ENCODE measurements at regions not wholly inside any gene's neighbourhood (a gene's known extent, or its start where the extent isn't known, plus 50 kb on each side); places are given as distances from the start of the nearest gene placed in this dataset.
"Not testable (repeated sequence)": the region's sequence is repeated elsewhere in the genome, so short reads cannot be mapped to it uniquely, and the experiment has no call there.

GRCh38 chr1:189764391-189765320, 713.0 kb downstream of the BRINP3 start:
- DNase-seq (ENCODE audit: low read depth): no peak

DNA sequence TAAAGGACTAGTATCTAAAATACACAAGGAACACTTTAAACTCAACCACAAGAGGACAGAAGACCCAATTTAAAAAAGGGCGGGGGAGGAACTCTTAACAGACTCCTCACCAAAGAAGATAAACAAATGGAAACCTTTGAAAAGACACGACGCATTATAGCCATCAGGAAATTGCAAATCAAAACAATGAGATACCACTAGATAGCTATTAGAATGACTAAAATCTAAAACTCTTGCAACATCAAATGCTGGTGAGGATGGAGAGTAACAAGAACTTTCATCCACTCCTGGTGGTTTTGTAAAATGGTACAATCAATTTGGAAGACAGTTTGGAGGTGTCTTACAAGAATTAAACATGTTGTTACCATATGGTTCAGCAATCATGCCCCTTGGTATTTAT, 708.2 kb downstream of the BRINP3 start:
- DNase-seq (ENCODE audit: low read depth): no peak

DNA sequence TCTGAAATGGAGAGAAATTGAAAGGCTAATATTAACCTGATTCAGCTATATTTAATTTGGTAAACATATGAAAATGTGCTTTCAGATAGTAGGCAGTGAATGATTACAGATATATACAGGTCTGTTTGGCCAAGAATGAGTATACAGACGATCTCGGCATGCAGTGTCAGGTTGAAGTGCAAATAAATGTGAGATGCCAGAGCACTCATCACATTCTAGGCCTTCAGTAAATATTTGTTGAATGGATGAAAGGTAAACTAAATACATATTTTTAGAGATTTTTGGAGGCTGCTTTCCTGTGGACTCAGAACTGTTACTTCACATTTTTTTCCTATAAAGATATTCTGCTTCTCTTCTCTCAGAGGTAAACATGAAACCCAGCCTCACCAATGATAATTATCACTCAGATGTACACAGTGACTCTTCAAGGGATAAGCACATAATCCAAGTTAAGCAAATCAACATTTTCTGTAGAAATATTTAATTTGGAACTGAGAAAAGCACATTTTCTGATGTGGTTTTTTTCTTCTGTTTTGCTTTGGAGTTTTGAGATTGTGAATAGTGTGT, 702.9 kb downstream of the BRINP3 start:
- DNase-seq (ENCODE audit: low read depth): no peak

- peak; percentile 54 for DNase-seq (ENCODE audit: low read depth)
These were observed 702.3 kb downstream of the BRINP3 start for GRCh38 chr1:189775343-189775742.

GRCh38 chr1:189779034-189779433, 698.6 kb downstream of the BRINP3 start:
- DNase-seq (ENCODE audit: low read depth): no peak

GRCh38 chr1:189782295-189782694, 695.4 kb downstream of the BRINP3 start:
- no peak for DNase-seq (ENCODE audit: low read depth)

DNA sequence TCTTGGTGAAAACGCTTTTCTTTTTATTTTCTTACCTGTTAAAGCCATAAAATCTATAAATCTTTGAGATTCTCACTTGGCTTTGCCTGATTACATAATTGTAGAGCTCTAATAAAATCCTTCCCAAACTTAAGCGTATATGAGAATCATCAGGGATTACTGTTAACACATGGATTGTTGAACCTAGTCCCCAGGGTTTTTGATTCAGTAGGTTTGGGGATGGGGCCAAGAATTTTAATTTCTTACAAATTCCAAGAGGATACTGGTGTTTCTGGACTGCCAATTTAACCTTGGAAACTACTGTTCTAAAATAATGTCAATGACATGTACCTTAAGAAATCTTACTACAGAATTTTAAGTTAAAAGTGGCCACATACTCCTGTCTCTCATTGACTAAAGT, 694.2 kb downstream of the BRINP3 start:
- DNase-seq (ENCODE audit: low read depth): no peak

DNA sequence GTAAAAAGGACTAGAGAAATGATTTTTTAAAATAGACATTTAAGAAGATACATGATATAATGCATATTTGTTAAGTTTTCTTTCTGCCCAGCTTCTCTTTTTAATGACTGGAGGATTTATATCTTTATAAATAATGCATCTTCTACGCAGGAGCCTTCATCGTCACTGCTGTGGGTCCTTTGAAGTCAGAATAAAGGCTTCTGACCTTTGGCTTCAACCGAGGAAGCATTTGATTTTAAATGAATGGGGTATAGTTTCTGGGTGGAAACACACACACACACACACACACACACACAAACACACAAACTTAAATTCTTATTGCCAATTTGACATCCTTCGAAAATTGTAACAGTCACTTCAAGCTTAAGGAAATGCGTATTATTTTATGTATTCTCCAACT, 690.9 kb downstream of the BRINP3 start:
- no peak for DNase-seq (ENCODE audit: low read depth)

DNA sequence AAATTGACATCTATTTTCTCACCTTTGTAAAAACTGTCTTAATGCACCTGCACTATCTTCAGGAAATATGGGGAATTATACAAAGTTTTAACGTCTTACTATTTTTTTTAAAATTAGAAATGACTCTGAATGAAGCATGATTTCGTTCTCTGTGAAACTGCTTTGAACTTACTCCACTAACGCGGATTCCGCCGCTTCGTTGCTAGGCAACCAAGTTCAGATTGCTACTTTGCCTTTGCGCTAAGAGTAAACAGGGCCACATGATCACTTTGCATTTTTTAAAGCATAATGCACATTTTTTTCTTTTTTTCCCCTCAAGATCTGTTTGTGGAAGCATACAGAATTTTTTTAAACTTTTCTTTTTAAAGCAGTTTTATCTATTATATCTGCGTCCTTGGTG, 690.5 kb downstream of the BRINP3 start:
- no peak for DNase-seq (ENCODE audit: low read depth)

GRCh38 chr1:189790335-189790734, 687.3 kb downstream of the BRINP3 start:
- DNase-seq (ENCODE audit: low read depth): no peak

DNA sequence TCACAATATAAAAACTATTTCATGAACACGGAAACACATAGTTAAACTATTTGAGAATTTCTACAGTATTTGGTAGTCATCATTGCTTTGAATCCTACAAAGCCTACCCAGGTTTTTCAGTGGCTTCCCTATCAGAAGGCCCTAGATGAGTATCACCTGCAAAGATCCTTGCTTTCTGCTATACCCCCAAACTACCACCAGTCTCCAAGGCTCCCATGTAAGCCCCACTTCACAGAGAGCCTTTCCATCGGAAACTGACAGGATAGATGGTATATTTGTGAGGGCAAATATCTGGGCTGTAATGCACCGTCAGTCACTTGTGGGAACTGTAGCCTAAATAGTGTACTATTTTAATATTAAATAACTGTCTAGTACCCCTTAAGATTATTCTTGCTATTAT, 674.3 kb downstream of the BRINP3 start:
- no peak for DNase-seq (ENCODE audit: low read depth)

- DNase-seq (ENCODE audit: low read depth): no peak
These were observed 673.3 kb downstream of the BRINP3 start for GRCh38 chr1:189804352-189804751.

- DNase-seq (ENCODE audit: low read depth): no peak
These were observed 671.9 kb downstream of the BRINP3 start for GRCh38 chr1:189805735-189806134.

GRCh38 chr1:189810639-189811038, 667.0 kb downstream of the BRINP3 start:
- not testable (repeated sequence) for DNase-seq (ENCODE audit: low read depth)

DNA sequence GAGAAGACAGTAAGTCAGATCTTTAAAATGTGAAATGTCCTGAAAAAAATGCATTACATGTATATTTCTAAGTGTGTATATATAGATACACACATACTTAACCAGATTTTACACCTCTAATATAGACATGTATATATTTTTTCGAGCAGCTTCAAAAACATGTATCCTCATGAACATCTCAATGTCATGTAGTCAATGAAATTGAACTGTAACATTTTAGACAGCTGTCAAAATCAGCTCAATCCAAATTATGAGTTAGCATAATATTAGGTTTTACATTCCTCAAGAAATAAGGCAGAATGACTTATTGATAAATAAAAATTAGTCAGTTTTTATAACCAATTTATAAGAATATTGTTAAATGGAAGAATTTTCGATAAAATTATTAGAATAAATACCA, 665.7 kb downstream of the BRINP3 start:
- no peak for DNase-seq (ENCODE audit: low read depth)

- no peak for DNase-seq (ENCODE audit: low read depth)
These were observed 661.1 kb downstream of the BRINP3 start for GRCh38 chr1:189816558-189816957.

- DNase-seq (ENCODE audit: low read depth): no peak
These were observed 657.9 kb downstream of the BRINP3 start for GRCh38 chr1:189819751-189820150.

GRCh38 chr1:189821833-189822232, 655.8 kb downstream of the BRINP3 start:
- DNase-seq (ENCODE audit: low read depth): peak; percentile 6

- no peak for DNase-seq (ENCODE audit: low read depth)
These were observed 642.9 kb downstream of the BRINP3 start for GRCh38 chr1:189834813-189835212.

DNA sequence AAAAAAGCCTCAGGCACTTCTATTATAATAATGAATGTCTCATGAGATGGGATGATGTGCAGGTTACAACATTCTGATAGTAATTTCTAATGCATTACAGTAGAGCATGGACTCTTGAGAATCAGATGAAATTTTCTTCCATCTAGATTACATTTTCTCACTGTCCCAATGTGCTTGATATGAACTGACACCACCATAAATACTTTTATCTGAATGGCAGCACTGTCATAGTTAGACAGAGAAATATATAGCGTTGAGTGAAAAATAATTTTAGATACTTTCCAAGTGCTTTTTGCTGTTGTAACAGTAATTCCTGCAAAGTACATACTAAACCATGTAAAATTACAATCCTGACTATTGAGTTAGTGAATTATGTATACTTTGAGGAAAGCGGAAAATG, 630.1 kb downstream of the BRINP3 start:
- no peak for DNase-seq (ENCODE audit: low read depth)

DNA sequence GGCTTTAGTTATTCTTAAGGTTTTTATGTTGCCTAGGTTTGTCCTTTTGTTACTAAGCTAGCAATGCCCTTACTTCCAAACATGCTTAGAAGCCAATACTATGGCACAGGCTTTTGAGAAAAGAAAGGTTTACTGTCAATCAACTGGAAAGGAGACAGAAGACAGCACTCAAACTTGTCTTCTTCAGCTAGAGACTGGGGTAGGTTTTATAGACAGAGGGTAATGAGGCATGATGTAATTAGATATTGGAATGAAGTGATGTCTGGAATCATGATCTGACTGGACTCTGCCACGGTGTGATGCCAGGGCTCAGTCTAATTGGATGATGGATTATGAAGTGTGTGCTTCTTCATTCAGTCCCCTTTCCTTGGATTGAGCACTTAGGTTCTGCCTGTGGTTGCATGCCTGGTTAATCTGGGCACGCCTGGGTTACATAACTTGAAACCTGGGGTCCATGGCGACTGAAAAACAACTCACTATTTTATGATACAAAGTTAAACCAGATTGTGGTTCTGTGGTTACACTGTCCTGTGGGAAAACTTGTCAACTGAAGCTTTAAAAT, 625.8 kb downstream of the BRINP3 start:
- DNase-seq (ENCODE audit: low read depth): no peak

DNA sequence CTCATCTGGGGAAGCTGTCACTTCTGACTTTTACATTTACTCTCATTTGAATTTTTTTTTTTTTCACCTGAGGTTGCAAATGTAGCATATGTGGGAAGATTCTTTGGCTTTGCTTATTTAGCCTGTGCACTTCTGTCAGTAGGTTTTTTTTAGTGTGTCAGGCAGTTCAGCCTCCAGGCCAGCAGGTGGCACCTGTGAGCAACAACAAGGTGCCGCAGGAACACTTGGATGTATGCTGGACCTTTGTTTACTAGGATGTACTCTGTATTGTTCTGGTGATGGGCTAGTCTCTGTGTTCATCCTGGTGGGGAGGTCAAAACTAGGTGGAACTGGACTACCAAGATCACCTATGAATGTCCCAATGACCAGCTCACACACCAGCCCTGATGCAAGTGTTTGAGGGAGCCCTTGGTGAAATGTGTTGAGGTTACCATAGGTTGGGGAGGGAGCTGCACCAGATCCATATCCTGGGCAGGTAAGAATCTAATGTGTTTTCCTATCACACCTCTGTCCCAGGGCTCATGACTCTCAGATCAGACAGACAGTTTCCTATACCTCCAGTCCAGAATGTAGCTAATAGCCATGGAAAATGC, 618.2 kb downstream of the BRINP3 start:
- DNase-seq (ENCODE audit: low read depth): no peak

- DNase-seq (ENCODE audit: low read depth): no peak
These were observed 611.1 kb downstream of the BRINP3 start for GRCh38 chr1:189866606-189867005.

Data from HS-5 (cell line).